ENCODE measurements at regions not wholly inside any gene's neighbourhood (a gene's known extent, or its start where the extent isn't known, plus 50 kb on each side); places are given as distances from the start of the nearest gene placed in this dataset.
"Not testable (repeated sequence)": the region's sequence is repeated elsewhere in the genome, so short reads cannot be mapped to it uniquely, and the experiment has no call there.

- DNase-seq, result no peak
Observed at GRCh38 chr2:142562900-142563299, 314.6 kb upstream of the KYNU start.

DNA sequence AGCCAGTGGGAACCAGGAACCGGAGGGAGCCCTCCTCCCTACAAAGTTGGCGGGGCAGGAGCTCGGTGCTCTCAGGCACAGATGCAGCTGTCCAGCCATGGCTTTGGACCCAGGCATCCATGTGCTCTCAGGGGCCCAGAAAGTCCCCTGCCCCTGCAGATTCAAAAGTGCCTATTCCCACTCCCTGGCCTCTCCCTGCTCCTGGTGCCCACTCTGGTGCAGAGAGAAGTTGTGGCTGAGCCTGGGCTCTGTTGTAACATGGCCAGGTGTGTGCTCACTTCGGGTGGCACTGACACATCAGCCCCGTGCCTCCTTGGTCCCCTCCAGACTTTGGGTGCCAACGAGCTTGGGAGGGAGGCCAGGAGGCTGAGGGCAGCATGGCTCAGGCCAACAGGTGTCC is 315.8 kb upstream of the KYNU start:
- DNase-seq, result no peak

DNA sequence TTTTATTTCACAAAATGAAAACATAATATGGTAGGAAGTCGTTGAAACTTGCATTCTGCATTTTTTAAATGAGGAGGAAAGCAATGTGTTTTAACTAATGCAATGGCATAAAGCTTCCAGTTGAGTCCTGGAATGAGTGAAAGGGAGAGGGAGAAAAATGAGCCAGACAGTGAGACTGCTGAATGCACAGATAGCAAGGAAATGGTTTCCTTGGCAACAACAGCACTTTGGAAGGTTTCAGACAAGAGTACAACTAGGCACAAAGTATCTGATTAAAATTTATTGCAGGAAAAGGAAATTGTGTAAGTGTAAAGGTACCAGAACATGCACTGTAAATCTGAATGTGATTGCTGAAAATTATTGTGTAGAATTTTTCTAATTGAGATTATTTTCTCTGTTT is 320.1 kb upstream of the KYNU start:
- DNase-seq, result no peak

DNA sequence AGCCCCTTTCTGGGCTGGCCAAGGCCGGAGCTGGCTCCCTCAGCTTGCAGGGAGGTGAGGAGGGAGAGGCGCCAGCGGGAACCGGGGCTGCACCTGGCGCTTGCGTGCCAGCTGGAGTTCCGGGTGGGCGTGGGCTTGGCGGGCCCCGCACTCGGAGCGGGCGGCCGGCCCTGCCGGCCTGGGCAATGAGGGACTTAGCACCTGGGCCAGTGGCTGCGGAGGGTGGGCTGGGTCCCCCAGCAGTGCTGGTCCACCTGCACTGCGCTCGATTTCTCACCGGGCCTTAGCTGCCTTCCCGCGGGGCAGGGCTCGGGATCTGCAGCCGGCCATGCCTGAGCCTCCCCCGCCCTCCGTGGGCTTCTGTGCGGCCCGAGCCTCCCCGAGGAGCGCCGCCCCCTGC is 331.5 kb upstream of the KYNU start:
- DNase-seq, result not testable (repeated sequence)

- DNase-seq, result no peak
Observed at GRCh38 chr2:142545036-142545435, 332.4 kb upstream of the KYNU start.

- no peak for DNase-seq
Observed at GRCh38 chr2:142544173-142544572, 333.3 kb upstream of the KYNU start.

DNA sequence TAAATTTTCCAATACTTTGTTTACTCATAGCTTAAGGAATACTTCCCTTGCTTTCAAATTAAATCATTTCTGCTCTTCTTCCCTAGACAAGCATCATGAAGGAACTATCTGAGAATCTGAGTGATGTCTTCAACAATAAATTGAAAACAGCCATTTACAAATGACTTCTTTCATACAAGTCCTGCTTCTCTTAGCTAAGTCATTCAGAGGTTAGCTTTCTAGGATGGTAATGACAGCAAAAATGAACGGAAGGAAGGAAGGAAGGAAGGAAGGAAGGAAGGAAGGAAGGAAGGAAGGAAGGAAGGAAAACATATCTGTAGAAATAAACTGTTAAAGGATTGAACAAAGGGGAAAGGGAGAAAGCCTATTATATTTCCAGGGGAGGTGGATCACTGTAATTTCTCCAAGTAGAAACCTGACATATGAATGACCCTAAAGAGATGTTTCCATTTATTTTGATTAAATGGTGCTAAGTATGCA is 335.0 kb upstream of the KYNU start:
- DNase-seq, result no peak

- DNase-seq, result no peak
Observed at GRCh38 chr2:142536966-142537365, 340.5 kb upstream of the KYNU start.

DNA sequence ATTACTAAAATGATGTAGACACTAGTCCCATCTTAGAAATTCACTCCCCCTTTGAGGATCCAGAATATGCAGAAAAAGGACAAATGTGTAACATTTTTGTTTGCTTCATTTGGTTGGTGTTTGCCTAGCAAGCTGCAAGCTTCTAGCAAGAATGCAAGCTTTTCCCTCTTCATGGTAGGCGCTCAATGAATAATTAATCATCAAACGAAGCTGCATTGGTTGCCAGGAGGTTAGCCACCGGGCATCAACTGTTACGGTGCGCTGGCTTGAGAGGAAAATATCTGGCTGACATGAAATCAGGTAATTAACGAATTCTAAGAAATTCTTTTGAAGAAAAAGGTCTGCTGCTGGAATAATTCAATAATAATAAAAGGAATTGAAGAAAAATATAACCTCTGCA is 341.0 kb upstream of the KYNU start:
- DNase-seq, result no peak

DNA sequence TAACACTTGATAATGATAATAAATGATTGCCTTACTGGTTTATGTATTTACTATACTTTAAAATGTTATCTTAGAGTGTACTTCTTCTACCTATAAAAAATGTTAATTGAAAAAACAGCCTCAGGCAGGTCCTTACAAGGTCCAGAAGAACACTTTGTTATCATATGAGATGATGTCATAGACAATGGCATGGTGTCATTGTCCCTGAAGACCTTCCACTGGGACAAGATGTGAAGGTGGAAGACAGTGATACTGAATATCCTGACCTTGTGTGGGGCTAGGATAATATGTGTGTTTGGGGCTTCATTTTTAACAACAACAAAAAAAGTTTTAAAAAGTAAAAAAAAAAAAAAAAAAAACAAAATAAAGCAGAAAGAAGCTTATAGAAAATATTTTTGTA is 342.2 kb upstream of the KYNU start:
- no peak for DNase-seq

DNA sequence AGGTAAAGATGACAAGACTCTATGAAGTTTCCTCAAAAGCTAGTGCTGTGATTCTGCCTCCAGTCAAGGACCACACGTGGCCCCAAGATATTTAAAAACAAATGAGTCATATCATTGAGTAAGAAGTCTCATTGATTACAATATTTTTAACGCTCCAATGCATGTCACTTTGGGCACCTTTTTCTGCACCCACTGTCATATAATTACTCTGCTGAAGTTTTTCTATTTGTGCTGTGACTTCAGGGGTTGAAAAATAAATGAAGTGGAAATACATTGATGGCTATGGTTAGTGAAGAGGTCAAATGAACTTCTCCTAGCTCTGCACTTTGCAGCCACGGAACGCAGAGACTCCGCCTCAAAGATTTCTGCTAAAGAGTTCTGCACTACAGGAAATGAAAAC is 344.3 kb upstream of the KYNU start:
- no peak for DNase-seq

DNA sequence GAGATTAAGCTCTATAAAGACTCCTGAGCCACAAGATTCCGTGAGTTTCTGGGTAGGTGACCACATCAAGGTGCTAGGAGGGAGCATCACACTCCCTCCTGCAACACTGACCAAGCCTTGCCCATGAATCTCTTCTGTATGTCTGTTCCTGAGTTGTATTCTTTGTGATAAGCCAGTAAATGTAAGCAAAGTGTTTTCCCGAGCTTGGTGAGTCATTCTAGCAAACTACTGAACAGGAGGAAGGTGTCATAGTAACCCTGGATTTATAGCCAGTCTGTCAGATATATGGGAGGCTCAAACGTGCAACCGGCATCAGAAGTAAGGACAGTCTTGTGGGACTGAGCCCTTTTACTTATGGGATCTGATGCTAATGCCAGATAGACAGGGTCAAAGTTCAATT is 346.1 kb upstream of the KYNU start:
- no peak for DNase-seq

- DNase-seq, result no peak
Observed at GRCh38 chr2:142525720-142526119, 351.7 kb upstream of the KYNU start.

DNA sequence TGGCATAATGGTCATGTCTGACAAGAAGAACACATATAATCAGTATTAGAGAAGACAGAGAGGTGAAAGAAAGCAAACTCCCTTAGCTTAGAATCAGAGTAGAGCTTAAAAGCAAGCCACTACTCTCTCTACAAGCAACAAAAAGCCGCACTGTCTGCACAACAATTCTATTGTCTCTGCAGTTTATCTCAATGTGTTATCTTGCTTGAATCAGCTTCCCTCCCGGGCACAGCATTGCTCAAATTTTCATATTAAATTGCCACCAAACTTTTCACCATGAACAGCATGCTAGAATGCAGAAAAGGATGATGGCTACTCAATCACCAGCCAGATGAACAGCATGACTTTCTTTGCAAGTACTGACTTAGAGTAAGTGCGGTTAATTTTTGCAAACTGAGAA is 356.0 kb upstream of the KYNU start:
- no peak for DNase-seq

- no peak for DNase-seq
Observed at GRCh38 chr2:142515493-142515892, 362.0 kb upstream of the KYNU start.

- DNase-seq, result no peak
Observed at GRCh38 chr2:142509401-142509800, 368.1 kb upstream of the KYNU start.

DNA sequence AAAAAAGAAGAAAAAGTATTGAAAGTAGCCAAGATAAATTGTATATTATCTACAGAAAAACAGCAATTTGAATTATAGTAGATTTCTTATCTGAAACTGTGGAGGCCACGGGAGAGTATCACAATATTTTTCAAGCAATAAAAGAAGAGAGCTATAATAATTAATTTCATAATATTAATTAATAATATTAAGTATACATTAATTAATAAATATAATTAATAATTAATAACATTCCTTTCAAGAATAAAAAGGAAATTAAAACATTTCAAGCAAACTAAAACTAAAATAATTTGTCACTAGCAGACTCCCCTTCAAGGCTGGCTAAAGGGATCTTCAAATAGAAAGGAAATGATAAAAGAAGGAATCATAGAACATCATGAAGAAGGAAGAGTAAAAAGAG is 372.7 kb upstream of the KYNU start:
- DNase-seq, result no peak

DNA sequence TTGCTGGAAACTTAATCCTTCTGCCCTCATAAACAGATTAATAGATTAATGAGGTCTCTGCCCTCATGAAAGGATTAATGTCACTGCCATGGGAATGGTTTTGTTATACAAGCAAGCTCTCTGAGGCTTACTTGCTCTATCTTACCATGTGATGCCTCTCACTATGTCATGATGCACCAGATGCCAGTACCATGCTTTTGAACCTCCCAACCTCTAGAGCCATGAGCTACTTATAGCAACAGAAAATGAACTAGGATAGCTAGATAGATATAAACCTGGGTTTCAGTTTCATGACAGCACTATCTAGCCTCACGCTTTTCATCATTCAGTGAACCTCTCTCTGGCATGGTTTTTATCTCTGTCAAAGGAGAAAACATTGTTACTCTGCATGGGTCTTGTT is 371.6 kb upstream of the LRP1B start:
- DNase-seq, result no peak

- no peak for DNase-seq
Observed at GRCh38 chr2:142495141-142495540, 364.3 kb upstream of the LRP1B start.

- not testable (repeated sequence) for DNase-seq
Observed at GRCh38 chr2:142489631-142490030, 358.8 kb upstream of the LRP1B start.

GRCh38 chr2:142484111-142484510 is 353.3 kb upstream of the LRP1B start:
- no peak for DNase-seq

GRCh38 chr2:142483653-142484052 is 352.8 kb upstream of the LRP1B start:
- DNase-seq, result no peak

GRCh38 chr2:142478206-142478605 is 347.4 kb upstream of the LRP1B start:
- no peak for DNase-seq

GRCh38 chr2:142472382-142472781 is 341.6 kb upstream of the LRP1B start:
- DNase-seq, result no peak

- DNase-seq, result no peak
Observed at GRCh38 chr2:142467321-142467720, 336.5 kb upstream of the LRP1B start.

DNA sequence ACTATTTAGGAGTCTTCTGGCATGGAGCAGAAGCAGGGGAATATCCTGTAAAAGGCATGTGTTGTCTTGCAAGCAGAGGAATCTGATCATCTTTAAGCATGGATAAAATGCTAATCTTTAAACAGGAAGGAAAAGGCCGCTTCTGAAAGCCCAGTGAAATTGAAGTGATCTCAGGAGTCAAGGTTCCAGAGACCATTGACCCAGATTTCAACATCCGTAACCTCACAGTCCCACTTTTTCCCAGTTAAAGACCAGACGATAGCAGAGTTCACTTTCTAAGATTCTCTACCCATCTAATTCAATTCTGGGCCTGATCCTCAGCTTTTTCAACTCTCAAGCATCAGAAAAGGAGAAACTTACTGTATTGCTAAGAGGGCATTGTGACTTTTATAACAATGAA is 332.2 kb upstream of the LRP1B start:
- no peak for DNase-seq
